ENCODE measurements at regions not wholly inside any gene's neighbourhood (a gene's known extent, or its start where the extent isn't known, plus 50 kb on each side); places are given as distances from the start of the nearest gene placed in this dataset.

- no peak overlapping the region for H3K27ac Mint-ChIP-seq
- ATAC-seq (no peak), DNase-seq (ENCODE audit: low spot score) (no peak)
- CTCF ChIA-PET, result no interaction called here
- H3K36me3 Mint-ChIP-seq, result no peaks in the 10 kb centered on the region
- H3K4me3 Mint-ChIP-seq, result no peak overlapping the region
- H3K4me1 Mint-ChIP-seq, result no peaks in the 10 kb centered on the region
- no peaks in the 10 kb centered on the region for H3K27me3 Mint-ChIP-seq (ENCODE audit: low read depth)
- no peak for TF ChIP-seq ZNF232 (CRISPR knock-in tag; IDR thresholded peaks at IDR 0.05)
- TF ChIP-seq ELF4 (CRISPR knock-in tag; IDR thresholded peaks at IDR 0.05; ENCODE audit: low read depth), result no peak
- TF ChIP-seq ZNF317 (CRISPR knock-in tag; IDR thresholded peaks at IDR 0.05; ENCODE audit: borderline replicate concordance, low read depth), result no peak
- no peak for TF ChIP-seq GRHL2 (CRISPR knock-in tag; IDR thresholded peaks at IDR 0.05; ENCODE audit: insufficient replicate concordance, severe bottlenecking)
- no peak for TF ChIP-seq ZNF671 (CRISPR knock-in tag; IDR thresholded peaks at IDR 0.05)
- TF ChIP-seq TEAD4 (CRISPR knock-in tag; IDR thresholded peaks at IDR 0.05), result no peak
- peaks cover 9% of the 10 kb centered on the region for H3K9me3 Mint-ChIP-seq
- POLR2A ChIA-PET, result no interaction called here
These were observed 53.5 kb upstream of the DUSP10 start for GRCh38 chr1:221795380-221795779.

DNA sequence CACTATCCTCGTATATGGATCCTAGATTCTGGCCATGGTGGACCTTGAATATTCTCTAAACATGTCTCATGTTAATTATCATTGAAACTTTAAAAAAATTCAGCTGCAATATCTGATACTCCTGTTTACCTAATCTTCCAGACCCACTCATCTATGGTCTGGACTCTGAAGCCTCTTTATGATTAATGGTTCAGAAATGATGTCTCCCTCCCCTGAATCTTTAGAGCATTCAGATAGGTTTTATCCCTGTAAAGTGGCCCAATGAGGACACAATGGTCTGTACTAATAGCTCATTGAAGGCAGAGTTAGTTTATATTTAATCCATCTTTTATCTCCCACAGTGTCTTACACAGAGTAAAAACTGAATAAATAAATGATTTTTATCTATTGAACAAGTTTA is 53.0 kb upstream of the DUSP10 start:
- Mint-ChIP-seq H3K4me3 (no peak overlapping the region), H3K27ac (no peak overlapping the region), H3K36me3 (no peaks in the 10 kb centered on the region), H3K27me3 (ENCODE audit: low read depth) (no peaks in the 10 kb centered on the region), H3K4me1 (no peaks in the 10 kb centered on the region), H3K9me3 (peaks cover 7% of the 10 kb centered on the region)
- no peak for ATAC-seq
- DNase-seq (ENCODE audit: low spot score), result no peak
- POLR2A ChIA-PET, result no interaction called here
- no peak for TF ChIP-seq RELA (CRISPR knock-in tag; IDR thresholded peaks at IDR 0.05; ENCODE audit: borderline replicate concordance)
- no peak for TF ChIP-seq ZNF121 (CRISPR knock-in tag; IDR thresholded peaks at IDR 0.05)
- no peak for TF ChIP-seq JUN (CRISPR knock-in tag; IDR thresholded peaks at IDR 0.05)
- CTCF ChIA-PET, result no interaction called here

DNA sequence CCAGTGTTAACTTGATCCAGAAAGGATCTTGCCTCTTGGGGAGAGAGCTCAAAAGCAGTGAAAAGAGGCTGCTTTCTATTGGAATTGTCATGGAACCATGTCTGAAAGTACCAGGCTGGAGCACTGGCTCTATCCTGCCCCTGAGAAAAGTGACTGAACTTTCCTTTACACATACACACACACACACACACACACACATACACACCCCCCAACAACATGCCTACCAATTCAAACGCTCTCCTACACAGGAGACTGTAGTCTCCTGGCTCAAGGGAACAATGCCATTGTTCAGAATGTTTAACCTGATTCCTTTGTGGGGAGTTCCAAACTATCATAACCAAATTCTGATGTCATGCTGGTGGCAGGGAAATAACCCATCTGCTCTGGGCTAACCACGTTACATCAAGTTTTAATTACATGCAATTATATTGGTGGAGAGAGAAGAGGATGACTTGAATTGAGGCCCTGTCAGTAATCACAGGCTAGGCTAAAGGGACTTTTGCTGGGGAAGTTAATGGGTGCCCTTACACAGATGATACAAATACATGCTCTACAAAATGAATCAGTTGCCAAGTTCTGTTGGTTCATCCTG is 52.3 kb upstream of the DUSP10 start:
- ATAC-seq (no peak), DNase-seq (ENCODE audit: low spot score) (no peak)
- H3K4me3 Mint-ChIP-seq, result no peak overlapping the region
- H3K27ac Mint-ChIP-seq, result no peak overlapping the region
- H3K4me1 Mint-ChIP-seq, result no peaks in the 10 kb centered on the region
- ChIA-PET CTCF (no interaction called here), POLR2A (no interaction called here)
- H3K9me3 Mint-ChIP-seq, result peaks cover under 1% of the 10 kb centered on the region; the same call in 1 of the 2 replicates
- TF ChIP-seq, protein P1, sequence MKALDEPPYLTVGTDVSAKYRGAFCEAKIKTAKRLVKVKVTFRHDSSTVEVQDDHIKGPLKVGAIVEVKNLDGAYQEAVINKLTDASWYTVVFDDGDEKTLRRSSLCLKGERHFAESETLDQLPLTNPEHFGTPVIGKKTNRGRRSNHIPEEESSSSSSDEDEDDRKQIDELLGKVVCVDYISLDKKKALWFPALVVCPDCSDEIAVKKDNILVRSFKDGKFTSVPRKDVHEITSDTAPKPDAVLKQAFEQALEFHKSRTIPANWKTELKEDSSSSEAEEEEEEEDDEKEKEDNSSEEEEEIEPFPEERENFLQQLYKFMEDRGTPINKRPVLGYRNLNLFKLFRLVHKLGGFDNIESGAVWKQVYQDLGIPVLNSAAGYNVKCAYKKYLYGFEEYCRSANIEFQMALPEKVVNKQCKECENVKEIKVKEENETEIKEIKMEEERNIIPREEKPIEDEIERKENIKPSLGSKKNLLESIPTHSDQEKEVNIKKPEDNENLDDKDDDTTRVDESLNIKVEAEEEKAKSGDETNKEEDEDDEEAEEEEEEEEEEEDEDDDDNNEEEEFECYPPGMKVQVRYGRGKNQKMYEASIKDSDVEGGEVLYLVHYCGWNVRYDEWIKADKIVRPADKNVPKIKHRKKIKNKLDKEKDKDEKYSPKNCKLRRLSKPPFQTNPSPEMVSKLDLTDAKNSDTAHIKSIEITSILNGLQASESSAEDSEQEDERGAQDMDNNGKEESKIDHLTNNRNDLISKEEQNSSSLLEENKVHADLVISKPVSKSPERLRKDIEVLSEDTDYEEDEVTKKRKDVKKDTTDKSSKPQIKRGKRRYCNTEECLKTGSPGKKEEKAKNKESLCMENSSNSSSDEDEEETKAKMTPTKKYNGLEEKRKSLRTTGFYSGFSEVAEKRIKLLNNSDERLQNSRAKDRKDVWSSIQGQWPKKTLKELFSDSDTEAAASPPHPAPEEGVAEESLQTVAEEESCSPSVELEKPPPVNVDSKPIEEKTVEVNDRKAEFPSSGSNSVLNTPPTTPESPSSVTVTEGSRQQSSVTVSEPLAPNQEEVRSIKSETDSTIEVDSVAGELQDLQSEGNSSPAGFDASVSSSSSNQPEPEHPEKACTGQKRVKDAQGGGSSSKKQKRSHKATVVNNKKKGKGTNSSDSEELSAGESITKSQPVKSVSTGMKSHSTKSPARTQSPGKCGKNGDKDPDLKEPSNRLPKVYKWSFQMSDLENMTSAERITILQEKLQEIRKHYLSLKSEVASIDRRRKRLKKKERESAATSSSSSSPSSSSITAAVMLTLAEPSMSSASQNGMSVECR (CRISPR knock-in tag; IDR thresholded peaks at IDR 0.05; ENCODE audit: borderline replicate concordance), result no peak
- TF ChIP-seq SMAD3 (CRISPR knock-in tag; IDR thresholded peaks at IDR 0.05; ENCODE audit: borderline replicate concordance), result no peak
- TF ChIP-seq, protein P2, sequence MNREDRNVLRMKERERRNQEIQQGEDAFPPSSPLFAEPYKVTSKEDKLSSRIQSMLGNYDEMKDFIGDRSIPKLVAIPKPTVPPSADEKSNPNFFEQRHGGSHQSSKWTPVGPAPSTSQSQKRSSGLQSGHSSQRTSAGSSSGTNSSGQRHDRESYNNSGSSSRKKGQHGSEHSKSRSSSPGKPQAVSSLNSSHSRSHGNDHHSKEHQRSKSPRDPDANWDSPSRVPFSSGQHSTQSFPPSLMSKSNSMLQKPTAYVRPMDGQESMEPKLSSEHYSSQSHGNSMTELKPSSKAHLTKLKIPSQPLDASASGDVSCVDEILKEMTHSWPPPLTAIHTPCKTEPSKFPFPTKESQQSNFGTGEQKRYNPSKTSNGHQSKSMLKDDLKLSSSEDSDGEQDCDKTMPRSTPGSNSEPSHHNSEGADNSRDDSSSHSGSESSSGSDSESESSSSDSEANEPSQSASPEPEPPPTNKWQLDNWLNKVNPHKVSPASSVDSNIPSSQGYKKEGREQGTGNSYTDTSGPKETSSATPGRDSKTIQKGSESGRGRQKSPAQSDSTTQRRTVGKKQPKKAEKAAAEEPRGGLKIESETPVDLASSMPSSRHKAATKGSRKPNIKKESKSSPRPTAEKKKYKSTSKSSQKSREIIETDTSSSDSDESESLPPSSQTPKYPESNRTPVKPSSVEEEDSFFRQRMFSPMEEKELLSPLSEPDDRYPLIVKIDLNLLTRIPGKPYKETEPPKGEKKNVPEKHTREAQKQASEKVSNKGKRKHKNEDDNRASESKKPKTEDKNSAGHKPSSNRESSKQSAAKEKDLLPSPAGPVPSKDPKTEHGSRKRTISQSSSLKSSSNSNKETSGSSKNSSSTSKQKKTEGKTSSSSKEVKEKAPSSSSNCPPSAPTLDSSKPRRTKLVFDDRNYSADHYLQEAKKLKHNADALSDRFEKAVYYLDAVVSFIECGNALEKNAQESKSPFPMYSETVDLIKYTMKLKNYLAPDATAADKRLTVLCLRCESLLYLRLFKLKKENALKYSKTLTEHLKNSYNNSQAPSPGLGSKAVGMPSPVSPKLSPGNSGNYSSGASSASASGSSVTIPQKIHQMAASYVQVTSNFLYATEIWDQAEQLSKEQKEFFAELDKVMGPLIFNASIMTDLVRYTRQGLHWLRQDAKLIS (CRISPR knock-in tag; IDR thresholded peaks at IDR 0.05; ENCODE audit: borderline replicate concordance), result no peak
- TF ChIP-seq RELA (CRISPR knock-in tag; IDR thresholded peaks at IDR 0.05; ENCODE audit: borderline replicate concordance), result no peak
- no peak for TF ChIP-seq ZNF423 (CRISPR knock-in tag; IDR thresholded peaks at IDR 0.05)
- TF ChIP-seq FOXJ3 (CRISPR knock-in tag; IDR thresholded peaks at IDR 0.05; ENCODE audit: borderline replicate concordance), result no peak
- no peak for TF ChIP-seq FOXP1 (CRISPR knock-in tag; IDR thresholded peaks at IDR 0.05; ENCODE audit: borderline replicate concordance)
- no peak for TF ChIP-seq TCF7 (CRISPR knock-in tag; IDR thresholded peaks at IDR 0.05; ENCODE audit: low read depth)
- no peak for TF ChIP-seq IRF2 (CRISPR knock-in tag; IDR thresholded peaks at IDR 0.05; ENCODE audit: borderline replicate concordance, low read depth)
- TF ChIP-seq, protein P3, sequence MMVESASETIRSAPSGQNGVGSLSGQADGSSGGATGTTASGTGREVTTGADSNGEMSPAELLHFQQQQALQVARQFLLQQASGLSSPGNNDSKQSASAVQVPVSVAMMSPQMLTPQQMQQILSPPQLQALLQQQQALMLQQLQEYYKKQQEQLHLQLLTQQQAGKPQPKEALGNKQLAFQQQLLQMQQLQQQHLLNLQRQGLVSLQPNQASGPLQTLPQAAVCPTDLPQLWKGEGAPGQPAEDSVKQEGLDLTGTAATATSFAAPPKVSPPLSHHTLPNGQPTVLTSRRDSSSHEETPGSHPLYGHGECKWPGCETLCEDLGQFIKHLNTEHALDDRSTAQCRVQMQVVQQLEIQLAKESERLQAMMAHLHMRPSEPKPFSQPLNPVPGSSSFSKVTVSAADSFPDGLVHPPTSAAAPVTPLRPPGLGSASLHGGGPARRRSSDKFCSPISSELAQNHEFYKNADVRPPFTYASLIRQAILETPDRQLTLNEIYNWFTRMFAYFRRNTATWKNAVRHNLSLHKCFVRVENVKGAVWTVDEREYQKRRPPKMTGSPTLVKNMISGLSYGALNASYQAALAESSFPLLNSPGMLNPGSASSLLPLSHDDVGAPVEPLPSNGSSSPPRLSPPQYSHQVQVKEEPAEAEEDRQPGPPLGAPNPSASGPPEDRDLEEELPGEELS (CRISPR knock-in tag; IDR thresholded peaks at IDR 0.05), result no peak
- no peaks in the 10 kb centered on the region for H3K36me3 Mint-ChIP-seq
- H3K27me3 Mint-ChIP-seq (ENCODE audit: low read depth), result no peaks in the 10 kb centered on the region

All from WTC11 (cell line).